ENCODE measurements at regions not wholly inside any gene's neighbourhood (a gene's known extent, or its start where the extent isn't known, plus 50 kb on each side); places are given as distances from the start of the nearest gene placed in this dataset.

- DNase-seq (ENCODE audit: low spot score): peak; percentile 76
- H3K27me3 ChIP-seq (ENCODE audit: control insufficient read depth in 3 of 3, insufficient read depth in 3 of 3, low read depth in 1 of 3, low read length in 3 of 3): no peaks in the 10 kb centered on the region
- H3K9ac ChIP-seq (ENCODE audit: low read depth, low read length, poor library complexity): no peak overlapping the region
- no peaks in the 10 kb centered on the region for H3K4me1 ChIP-seq (ENCODE audit: control insufficient read depth in 2 of 2, insufficient read depth in 1 of 2, low read depth in 1 of 2, low read length in 2 of 2)
- no peaks in the 10 kb centered on the region for H3K36me3 ChIP-seq (replicated peaks in 1 of 2; ENCODE audit: control insufficient read depth in 2 of 2, insufficient read depth in 2 of 2, low read length in 2 of 2)
- no peak overlapping the region for H3K14ac ChIP-seq (ENCODE audit: low read length)
- H2BK120ac ChIP-seq (ENCODE audit: low read depth, low read length): no peak overlapping the region
- no peak overlapping the region for H4K91ac ChIP-seq (ENCODE audit: low read depth, low read length, poor library complexity)
- H2BK5ac ChIP-seq (ENCODE audit: low read length): no peak overlapping the region
- H3K4me3 ChIP-seq (ENCODE audit: low read length in 2 of 2): no peak overlapping the region
- H3K4me2 ChIP-seq (ENCODE audit: insufficient read depth, low read length, poor library complexity, severe bottlenecking): no peak overlapping the region
- peaks cover 5 to 19% of the 10 kb centered on the region in 2 donors for H3K9me3 ChIP-seq (replicated peaks in 1 of 2; ENCODE audit: control insufficient read depth in 2 of 2, insufficient read depth in 1 of 2, low read depth in 1 of 2, low read length in 2 of 2)
- no peak overlapping the region for H3K27ac ChIP-seq (replicated peaks; ENCODE audit: low read length)
- H3K79me1 ChIP-seq (ENCODE audit: low read depth, low read length): no peaks in the 10 kb centered on the region
- no peak overlapping the region for H3K23ac ChIP-seq (ENCODE audit: low read depth, low read length, poor library complexity)
- no peak overlapping the region for H2BK15ac ChIP-seq (ENCODE audit: low read length)
- H4K8ac ChIP-seq (ENCODE audit: low read depth, low read length): no peak overlapping the region
- H2AFZ ChIP-seq (ENCODE audit: low read length): no peak overlapping the region
- no peak overlapping the region for H3K18ac ChIP-seq (ENCODE audit: low read length)
- WGBS, 2 donors (ENCODE audit: extremely low coverage in 2 of 2, insufficient read length in 2 of 2, insufficient replicate concordance in 1 of 2): no CpG with 5 or more reads among the region's 4 CpGs
- H3K4ac ChIP-seq (ENCODE audit: low read length): no peak overlapping the region
- H2BK12ac ChIP-seq (ENCODE audit: low read length): no peak overlapping the region
- no peak overlapping the region for H2AK5ac ChIP-seq (ENCODE audit: low read depth, low read length)
These were observed 1004.4 kb downstream of the AACS start for GRCh38 chr12:126069549-126070165.

- no peaks in the 10 kb centered on the region for H3K9me3 ChIP-seq (replicated peaks in 1 of 2; ENCODE audit: control insufficient read depth in 2 of 2, insufficient read depth in 1 of 2, low read depth in 1 of 2, low read length in 2 of 2)
- H2BK5ac ChIP-seq (ENCODE audit: low read length): no peak overlapping the region
- H4K91ac ChIP-seq (ENCODE audit: low read depth, low read length, poor library complexity): no peak overlapping the region
- no peak overlapping the region for H3K23ac ChIP-seq (ENCODE audit: low read depth, low read length, poor library complexity)
- H2BK15ac ChIP-seq (ENCODE audit: low read length): no peak overlapping the region
- DNase-seq (ENCODE audit: low spot score): no peak
- no peak overlapping the region for H2AFZ ChIP-seq (ENCODE audit: low read length)
- no peak overlapping the region for H2AK5ac ChIP-seq (ENCODE audit: low read depth, low read length)
- H3K9ac ChIP-seq (ENCODE audit: low read depth, low read length, poor library complexity): no peak overlapping the region
- no peaks in the 10 kb centered on the region for H3K4me1 ChIP-seq (ENCODE audit: control insufficient read depth in 2 of 2, insufficient read depth in 1 of 2, low read depth in 1 of 2, low read length in 2 of 2)
- no peak overlapping the region for H4K8ac ChIP-seq (ENCODE audit: low read depth, low read length)
- H2BK120ac ChIP-seq (ENCODE audit: low read depth, low read length): no peak overlapping the region
- WGBS, 2 donors (ENCODE audit: extremely low coverage in 2 of 2, insufficient read length in 2 of 2, insufficient replicate concordance in 1 of 2): no CpG with 5 or more reads among the region's 1 CpG
- no peak overlapping the region for H3K4me2 ChIP-seq (ENCODE audit: insufficient read depth, low read length, poor library complexity, severe bottlenecking)
- no peaks in the 10 kb centered on the region for H3K79me1 ChIP-seq (ENCODE audit: low read depth, low read length)
- H3K27me3 ChIP-seq (ENCODE audit: control insufficient read depth in 3 of 3, insufficient read depth in 3 of 3, low read depth in 1 of 3, low read length in 3 of 3): no peaks in the 10 kb centered on the region
- no peaks in the 10 kb centered on the region for H3K36me3 ChIP-seq (replicated peaks in 1 of 2; ENCODE audit: control insufficient read depth in 2 of 2, insufficient read depth in 2 of 2, low read length in 2 of 2)
- H3K14ac ChIP-seq (ENCODE audit: low read length): no peak overlapping the region
- no peak overlapping the region for H3K27ac ChIP-seq (replicated peaks; ENCODE audit: low read length)
- no peak overlapping the region for H3K4ac ChIP-seq (ENCODE audit: low read length)
- no peak overlapping the region for H3K18ac ChIP-seq (ENCODE audit: low read length)
- no peak overlapping the region for H2BK12ac ChIP-seq (ENCODE audit: low read length)
- no peak overlapping the region for H3K4me3 ChIP-seq (ENCODE audit: low read length in 2 of 2)
These were observed 1011.3 kb downstream of the AACS start for GRCh38 chr12:126076515-126076914.

- Histone ChIP-seq H3K79me1 (ENCODE audit: low read depth, low read length) (no peaks in the 10 kb centered on the region), H2AK5ac (ENCODE audit: low read depth, low read length) (no peak overlapping the region), H4K91ac (ENCODE audit: low read depth, low read length, poor library complexity) (no peak overlapping the region), H3K18ac (ENCODE audit: low read length) (no peak overlapping the region), H2BK15ac (ENCODE audit: low read length) (no peak overlapping the region), H4K8ac (ENCODE audit: low read depth, low read length) (no peak overlapping the region), H3K9me3 (replicated peaks in 1 of 2; ENCODE audit: control insufficient read depth in 2 of 2, insufficient read depth in 1 of 2, low read depth in 1 of 2, low read length in 2 of 2) (peaks cover 0 to 3% of the 10 kb centered on the region in 2 donors), H3K14ac (ENCODE audit: low read length) (no peak overlapping the region), H3K4me1 (ENCODE audit: control insufficient read depth in 2 of 2, insufficient read depth in 1 of 2, low read depth in 1 of 2, low read length in 2 of 2) (no peaks in the 10 kb centered on the region), H2AFZ (ENCODE audit: low read length) (no peak overlapping the region), H2BK12ac (ENCODE audit: low read length) (no peak overlapping the region), H3K4me2 (ENCODE audit: insufficient read depth, low read length, poor library complexity, severe bottlenecking) (no peak overlapping the region), H2BK5ac (ENCODE audit: low read length) (no peak overlapping the region), H3K27me3 (ENCODE audit: control insufficient read depth in 3 of 3, insufficient read depth in 3 of 3, low read depth in 1 of 3, low read length in 3 of 3) (no peaks in the 10 kb centered on the region), H3K9ac (ENCODE audit: low read depth, low read length, poor library complexity) (no peak overlapping the region), H3K4me3 (ENCODE audit: low read length in 2 of 2) (no peak overlapping the region), H2BK120ac (ENCODE audit: low read depth, low read length) (no peak overlapping the region), H3K27ac (replicated peaks; ENCODE audit: low read length) (no peak overlapping the region), H3K36me3 (replicated peaks in 1 of 2; ENCODE audit: control insufficient read depth in 2 of 2, insufficient read depth in 2 of 2, low read length in 2 of 2) (no peaks in the 10 kb centered on the region), H3K4ac (ENCODE audit: low read length) (no peak overlapping the region), H3K23ac (ENCODE audit: low read depth, low read length, poor library complexity) (no peak overlapping the region)
- DNase-seq (ENCODE audit: low spot score): no peak
- no CpG with 5 or more reads among the region's 8 CpGs for WGBS, 2 donors (ENCODE audit: extremely low coverage in 2 of 2, insufficient read length in 2 of 2, insufficient replicate concordance in 1 of 2)
These were observed 1018.7 kb downstream of the AACS start for GRCh38 chr12:126083926-126084325.

- Histone ChIP-seq H3K9me3 (replicated peaks in 1 of 2; ENCODE audit: control insufficient read depth in 2 of 2, insufficient read depth in 1 of 2, low read depth in 1 of 2, low read length in 2 of 2) (peaks cover 0 to 3% of the 10 kb centered on the region in 2 donors), H4K8ac (ENCODE audit: low read depth, low read length) (no peak overlapping the region), H2AFZ (ENCODE audit: low read length) (no peak overlapping the region), H2BK5ac (ENCODE audit: low read length) (no peak overlapping the region), H2AK5ac (ENCODE audit: low read depth, low read length) (no peak overlapping the region), H3K23ac (ENCODE audit: low read depth, low read length, poor library complexity) (no peak overlapping the region), H3K14ac (ENCODE audit: low read length) (no peak overlapping the region), H3K27me3 (ENCODE audit: control insufficient read depth in 3 of 3, insufficient read depth in 3 of 3, low read depth in 1 of 3, low read length in 3 of 3) (no peaks in the 10 kb centered on the region), H3K9ac (ENCODE audit: low read depth, low read length, poor library complexity) (no peak overlapping the region), H2BK15ac (ENCODE audit: low read length) (no peak overlapping the region), H3K27ac (replicated peaks; ENCODE audit: low read length) (no peak overlapping the region), H4K91ac (ENCODE audit: low read depth, low read length, poor library complexity) (no peak overlapping the region), H3K4me3 (ENCODE audit: low read length in 2 of 2) (no peak overlapping the region), H3K36me3 (replicated peaks in 1 of 2; ENCODE audit: control insufficient read depth in 2 of 2, insufficient read depth in 2 of 2, low read length in 2 of 2) (no peaks in the 10 kb centered on the region), H3K18ac (ENCODE audit: low read length) (no peak overlapping the region), H2BK12ac (ENCODE audit: low read length) (no peak overlapping the region), H3K79me1 (ENCODE audit: low read depth, low read length) (no peaks in the 10 kb centered on the region), H3K4ac (ENCODE audit: low read length) (no peak overlapping the region), H2BK120ac (ENCODE audit: low read depth, low read length) (no peak overlapping the region), H3K4me2 (ENCODE audit: insufficient read depth, low read length, poor library complexity, severe bottlenecking) (no peak overlapping the region), H3K4me1 (ENCODE audit: control insufficient read depth in 2 of 2, insufficient read depth in 1 of 2, low read depth in 1 of 2, low read length in 2 of 2) (no peaks in the 10 kb centered on the region)
- DNase-seq (ENCODE audit: low spot score): no peak
These were observed 1019.2 kb downstream of the AACS start for GRCh38 chr12:126084480-126084879.
